Fibroblast of pulmonary artery (primary cell): ENCODE measurements at regions not wholly inside any gene's neighbourhood (a gene's known extent, or its start where the extent isn't known, plus 50 kb on each side); places are given as distances from the start of the nearest gene placed in this dataset.
A peak's percentile ranks its signal among the peaks of the same experiment; 100 is the strongest.

ENCODE experiments used
- DNase-seq: peaks from one replicate; pipeline ENCODE4 v3.0.0-alpha.2; 2010; ENCODE audit warnings: low read depth
- H3K4me3 ChIP-seq: replicated peaks from 2 replicates; pipeline ENCODE4 v1.5.1; 2011; ENCODE audit warnings: low read depth, mild to moderate bottlenecking, control low read depth, low read length, moderate library complexity
- CTCF ChIP-seq: IDR thresholded peaks from 2 replicates; pipeline ENCODE4 v1.5.1; 2011; ENCODE audit warnings: mild to moderate bottlenecking, control low read depth, low read length, inconsistent platforms; ENCODE audit errors: missing control alignments

- H3K4me3 ChIP-seq: no peak overlapping the region
- DNase-seq: no peak
- TF ChIP-seq CTCF: no peak
These were observed 335.9 kb downstream of the PIK3R1 start for GRCh38 chr5:68551436-68551835.

GRCh38 chr5:68554571-68555279, 339.2 kb downstream of the PIK3R1 start:
- H3K4me3 ChIP-seq: no peak overlapping the region
- TF ChIP-seq CTCF: no peak
- DNase-seq: peak; percentile 88

GRCh38 chr5:68555907-68556681, 340.5 kb downstream of the PIK3R1 start:
- no peak overlapping the region for H3K4me3 ChIP-seq
- no peak for TF ChIP-seq CTCF
- DNase-seq: no peak

- no peak for TF ChIP-seq CTCF
- DNase-seq: no peak
- H3K4me3 ChIP-seq: no peak overlapping the region
These were observed 341.8 kb downstream of the PIK3R1 start for GRCh38 chr5:68557162-68557936.

- no peak overlapping the region for H3K4me3 ChIP-seq
- no peak for TF ChIP-seq CTCF
- peak; percentile 97 for DNase-seq
These were observed 346.8 kb downstream of the PIK3R1 start for GRCh38 chr5:68562308-68562707.

- TF ChIP-seq CTCF: no peak
- DNase-seq: no peak
- H3K4me3 ChIP-seq: no peak overlapping the region
These were observed 349.9 kb downstream of the PIK3R1 start for GRCh38 chr5:68565427-68565826.
